Peyer's patch (tissue), 4 donors: ENCODE measurements at regions not wholly inside any gene's neighbourhood (a gene's known extent, or its start where the extent isn't known, plus 50 kb on each side); places are given as distances from the start of the nearest gene placed in this dataset.

Experiments
- DNase-seq, 3 donors: peaks; one replicate each; pipeline ENCODE4 v3.0.0-alpha.2; 2017 to 2019
- H3K27ac ChIP-seq, 4 donors: fragments of 200-600 bp; sonication (generic); one replicate each; pipeline ENCODE4 v1.5.1; 2016 to 2019
- H3K27me3 ChIP-seq, 2 donors: fragments of 200-600 bp; sonication (generic); one replicate each; pipeline ENCODE4 v1.5.1; 2019
- H3K36me3 ChIP-seq, 3 donors: fragments of 200-600 bp; sonication (generic); one replicate each; pipeline ENCODE4 v1.5.1; 2016 to 2019
- H3K4me1 ChIP-seq, 4 donors: fragments of 200-600 bp; sonication (generic); one replicate each; pipeline ENCODE4 v1.5.1; 2016 to 2019
- H3K4me3 ChIP-seq, 4 donors: fragments of 200-600 bp; sonication (generic); 1 replicate in 3 of 4; 2 replicates in 1 of 4; pipeline ENCODE4 v1.5.1; 2016 to 2019; ENCODE audit warnings: mild to moderate bottlenecking in 1 of 4
- H3K9me3 ChIP-seq, 4 donors: fragments of 200-600 bp; sonication (generic); one replicate each; pipeline ENCODE4 v1.5.1; 2016 to 2019; ENCODE audit warnings: mild to moderate bottlenecking in 1 of 4
- POLR2A ChIP-seq, 2 donors: fragments of 450-650 bp; IDR thresholded peaks; one replicate each; pipeline ENCODE4 v1.5.1; 2017; ENCODE audit warnings: antibody characterized with exemption in 2 of 2, mild to moderate bottlenecking in 2 of 2, moderate library complexity in 2 of 2
- TF ChIP-seq, protein P1 (sequence below), 6 experiments: fragments of 450-650 bp in 4 of 6; fragments of 200-600 bp in 2 of 6; sonication (generic) in 1 of 6; IDR thresholded peaks; one replicate each; pipeline ENCODE4 v1.5.1; 2017 to 2019; ENCODE audit warnings: antibody characterized with exemption in 6 of 6, mild to moderate bottlenecking in 3 of 6, moderate library complexity in 1 of 6

GRCh38 chr20:48382304-48382703 lies 445.5 kb downstream of the PREX1 start:
- Histone ChIP-seq H3K27me3 (no peaks in the 10 kb centered on the region), H3K9me3 (no peaks in the 10 kb centered on the region), H3K27ac (no peak overlapping the region), H3K36me3 (no peaks in the 10 kb centered on the region), H3K4me3 (no peak overlapping the region), H3K4me1 (no peaks in the 10 kb centered on the region)
- TF ChIP-seq, protein P1, sequence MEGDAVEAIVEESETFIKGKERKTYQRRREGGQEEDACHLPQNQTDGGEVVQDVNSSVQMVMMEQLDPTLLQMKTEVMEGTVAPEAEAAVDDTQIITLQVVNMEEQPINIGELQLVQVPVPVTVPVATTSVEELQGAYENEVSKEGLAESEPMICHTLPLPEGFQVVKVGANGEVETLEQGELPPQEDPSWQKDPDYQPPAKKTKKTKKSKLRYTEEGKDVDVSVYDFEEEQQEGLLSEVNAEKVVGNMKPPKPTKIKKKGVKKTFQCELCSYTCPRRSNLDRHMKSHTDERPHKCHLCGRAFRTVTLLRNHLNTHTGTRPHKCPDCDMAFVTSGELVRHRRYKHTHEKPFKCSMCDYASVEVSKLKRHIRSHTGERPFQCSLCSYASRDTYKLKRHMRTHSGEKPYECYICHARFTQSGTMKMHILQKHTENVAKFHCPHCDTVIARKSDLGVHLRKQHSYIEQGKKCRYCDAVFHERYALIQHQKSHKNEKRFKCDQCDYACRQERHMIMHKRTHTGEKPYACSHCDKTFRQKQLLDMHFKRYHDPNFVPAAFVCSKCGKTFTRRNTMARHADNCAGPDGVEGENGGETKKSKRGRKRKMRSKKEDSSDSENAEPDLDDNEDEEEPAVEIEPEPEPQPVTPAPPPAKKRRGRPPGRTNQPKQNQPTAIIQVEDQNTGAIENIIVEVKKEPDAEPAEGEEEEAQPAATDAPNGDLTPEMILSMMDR (IDR thresholded peaks at IDR 0.05) = no peak
- no peak for TF ChIP-seq POLR2A (IDR thresholded peaks at IDR 0.05)
- no peak for DNase-seq

- no peak for TF ChIP-seq POLR2A (IDR thresholded peaks at IDR 0.05)
- TF ChIP-seq, protein P1 (IDR thresholded peaks at IDR 0.05) = no peak
- Histone ChIP-seq H3K4me1 (no peaks in the 10 kb centered on the region), H3K36me3 (no peaks in the 10 kb centered on the region), H3K27ac (no peak overlapping the region), H3K4me3 (no peak overlapping the region), H3K27me3 (no peaks in the 10 kb centered on the region), H3K9me3 (no peaks in the 10 kb centered on the region)
- DNase-seq = no peak
Measured at GRCh38 chr20:48381353-48382120, 446.3 kb downstream of the PREX1 start.

DNA sequence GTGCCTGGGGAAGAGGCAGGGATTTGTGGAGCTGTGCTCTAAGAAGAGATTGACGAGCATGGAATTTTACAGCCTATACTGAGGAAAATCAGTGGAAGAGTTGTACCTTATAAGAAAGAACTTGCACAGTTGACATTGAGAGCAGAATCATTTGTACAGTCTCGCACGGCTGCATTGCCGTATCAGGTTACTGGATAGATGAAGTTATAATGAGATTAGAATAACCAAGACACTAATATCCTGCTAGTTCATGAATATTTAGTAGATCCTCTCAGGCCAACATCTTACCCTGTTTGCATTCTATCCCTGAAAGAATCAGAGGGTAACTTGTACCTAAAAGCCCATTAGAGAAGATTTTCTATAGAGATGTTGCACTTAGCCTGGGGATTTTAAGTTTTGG lies 447.1 kb downstream of the PREX1 start:
- H3K27ac ChIP-seq = no peak overlapping the region
- no peak overlapping the region for H3K4me3 ChIP-seq
- no peaks in the 10 kb centered on the region for H3K9me3 ChIP-seq
- TF ChIP-seq, protein P1 (IDR thresholded peaks at IDR 0.05) = no peak
- no peak for TF ChIP-seq POLR2A (IDR thresholded peaks at IDR 0.05)
- no peak for DNase-seq
- no peaks in the 10 kb centered on the region for H3K27me3 ChIP-seq
- no peaks in the 10 kb centered on the region for H3K36me3 ChIP-seq
- no peaks in the 10 kb centered on the region for H3K4me1 ChIP-seq

DNA sequence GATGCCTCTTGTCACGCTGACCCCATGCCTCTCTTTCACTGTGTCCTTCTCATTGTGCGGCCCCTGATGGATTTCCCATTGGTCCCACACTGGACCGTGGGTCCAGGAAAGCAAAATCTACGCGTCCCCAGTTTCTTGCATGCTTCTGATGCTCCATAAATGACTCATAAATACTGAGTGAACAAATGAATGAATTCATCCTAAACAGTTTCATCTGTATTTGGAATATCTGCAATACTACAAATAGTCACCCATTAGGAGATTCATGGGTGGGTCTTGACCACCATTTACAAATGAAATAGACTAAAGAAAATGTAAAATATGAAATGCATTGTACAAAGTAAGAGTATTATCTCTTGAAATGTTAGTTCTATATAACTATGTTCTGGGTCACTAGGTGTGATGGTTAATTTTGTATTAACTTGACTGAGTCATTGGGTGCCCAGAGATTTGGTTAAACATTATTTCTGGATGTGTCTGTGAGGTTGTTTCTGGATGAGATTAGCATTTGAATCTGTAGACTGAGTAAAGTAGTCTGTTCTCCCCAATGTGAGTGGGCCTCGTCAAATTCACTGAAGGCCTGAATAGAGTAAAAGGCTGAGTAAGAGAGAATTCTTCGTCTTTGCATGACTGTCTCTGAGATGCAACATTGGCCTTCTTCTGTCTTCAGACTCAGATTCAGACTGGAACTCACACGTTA lies 448.7 kb downstream of the PREX1 start:
- Histone ChIP-seq H3K4me1 (no peaks in the 10 kb centered on the region), H3K4me3 (no peak overlapping the region), H3K36me3 (no peaks in the 10 kb centered on the region), H3K27me3 (no peaks in the 10 kb centered on the region), H3K9me3 (no peaks in the 10 kb centered on the region), H3K27ac (no peak overlapping the region)
- TF ChIP-seq, protein P1 (IDR thresholded peaks at IDR 0.05) = no peak
- TF ChIP-seq POLR2A (IDR thresholded peaks at IDR 0.05) = no peak
- no peak for DNase-seq

DNA sequence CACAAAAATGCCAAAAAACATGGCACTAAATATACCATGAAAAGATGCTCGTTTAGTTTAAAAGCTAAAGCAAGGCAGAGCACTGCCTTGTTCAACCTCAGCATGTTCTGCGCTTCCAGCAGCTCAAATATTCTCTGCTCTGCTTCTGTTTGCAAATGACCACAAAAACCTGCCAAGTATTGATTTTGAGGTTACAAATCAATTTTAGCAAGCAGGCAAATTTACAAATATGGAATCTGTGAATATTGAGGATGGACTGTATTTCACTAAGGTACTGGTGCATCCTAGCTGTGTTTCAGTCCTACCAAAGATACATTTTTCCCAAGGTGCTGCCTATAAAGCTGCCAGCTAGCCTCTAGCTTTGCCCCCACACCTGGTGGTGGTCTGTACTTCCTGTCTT lies 449.9 kb downstream of the PREX1 start:
- Histone ChIP-seq H3K4me3 (no peak overlapping the region), H3K4me1 (no peaks in the 10 kb centered on the region), H3K27me3 (no peaks in the 10 kb centered on the region), H3K9me3 (no peaks in the 10 kb centered on the region), H3K36me3 (no peaks in the 10 kb centered on the region), H3K27ac (no peak overlapping the region)
- TF ChIP-seq, protein P1 (IDR thresholded peaks at IDR 0.05) = no peak
- no peak for TF ChIP-seq POLR2A (IDR thresholded peaks at IDR 0.05)
- no peak for DNase-seq
